H1 (cell line): ENCODE measurements at regions not wholly inside any gene's neighbourhood (a gene's known extent, or its start where the extent isn't known, plus 50 kb on each side); places are given as distances from the start of the nearest gene placed in this dataset.

Experiments
- CHD2 ChIP-seq: IDR thresholded peaks from 2 replicates; pipeline ENCODE4 v1.6.1; 2012; ENCODE audit warnings: low read length, improper control_type of control experiment
- CHD7 ChIP-seq: fragments of 300-600 bp; sonication (generic); IDR thresholded peaks from 2 replicates; pipeline ENCODE4 v1.7.1; 2012; ENCODE audit warnings: low read length, moderate library complexity, mild to moderate bottlenecking, inconsistent platforms; ENCODE audit not compliant: insufficient replicate concordance
- CTBP2 ChIP-seq: IDR thresholded peaks from 2 replicates; pipeline ENCODE4 v1.7.0; 2011; ENCODE audit warnings: borderline replicate concordance, mild to moderate bottlenecking, moderate library complexity, mixed read lengths, low read length; ENCODE audit not compliant: insufficient read depth, insufficient read length
- EP300 ChIP-seq, 2 experiments: IDR thresholded peaks; 1 replicate in 1 of 2; 2 replicates in 1 of 2; pipeline ENCODE4 v1.6.1; 2011 to 2012; ENCODE audit warnings: low read depth in 2 of 2, low read length in 2 of 2, mild to moderate bottlenecking in 2 of 2, borderline replicate concordance in 1 of 2, inconsistent platforms in 1 of 2, moderate library complexity in 1 of 2
- EZH2 ChIP-seq: fragments of 200-600 bp; sonication (generic); IDR thresholded peaks from 2 replicates; pipeline ENCODE4 v1.7.1; 2012; ENCODE audit warnings: low read depth, mild to moderate bottlenecking, moderate library complexity, low read length, inconsistent platforms; ENCODE audit not compliant: severe bottlenecking
- KDM4A ChIP-seq: IDR thresholded peaks from one replicate; pipeline ENCODE4 v1.7.1; 2012; ENCODE audit warnings: low read depth, mild to moderate bottlenecking, moderate library complexity, low read length, inconsistent platforms; ENCODE audit not compliant: severe bottlenecking
- KDM5A ChIP-seq: fragments of 200-600 bp; IDR thresholded peaks from 2 replicates; pipeline ENCODE4 v1.7.1; 2012; ENCODE audit warnings: mild to moderate bottlenecking, low read length, inconsistent platforms, mixed read lengths
- POLR2A ChIP-seq, 2 experiments: IDR thresholded peaks; 1 replicate in 1 of 2; 2 replicates in 1 of 2; pipeline ENCODE4 v1.6.1; 2011; ENCODE audit warnings: low read depth in 2 of 2, low read length in 2 of 2, mild to moderate bottlenecking in 2 of 2; ENCODE audit errors: control extremely low read depth in 1 of 2
- RFX5 ChIP-seq: IDR thresholded peaks from 2 replicates; pipeline ENCODE4 v1.6.1; 2011; ENCODE audit warnings: low read depth, low read length, improper control_type of control experiment, borderline replicate concordance
- SAP30 ChIP-seq: fragments of 300-600 bp; sonication (generic); IDR thresholded peaks from 2 replicates; pipeline ENCODE4 v1.7.1; 2012; ENCODE audit warnings: low read length, moderate library complexity, mild to moderate bottlenecking, inconsistent platforms; ENCODE audit not compliant: insufficient read depth, insufficient replicate concordance
- TAF1 ChIP-seq: IDR thresholded peaks from 2 replicates; pipeline ENCODE4 v1.6.1; 2011; ENCODE audit warnings: mild to moderate bottlenecking, low read depth, low read length
- YY1 ChIP-seq: IDR thresholded peaks from 2 replicates; pipeline ENCODE4 v1.6.1; 2011; ENCODE audit warnings: low read depth, mild to moderate bottlenecking, low read length

GRCh38 chr2:30339071-30339470 is 107.7 kb downstream of the LBH start (continued):
- TF ChIP-seq CHD7 (no peak), EZH2 (no peak), SAP30 (no peak), EP300 (IDR thresholded peaks at IDR 0.05; ENCODE audit: borderline replicate concordance in 1 of 2, low read depth in 2 of 2, low read length in 2 of 2) (no peak), POLR2A (IDR thresholded peaks at IDR 0.05; ENCODE audit: control extremely low read depth in 1 of 2, low read depth in 2 of 2, low read length in 2 of 2) (no peak), YY1 (no peak), KDM5A (no peak), KDM4A (no peak), RFX5 (no peak), TAF1 (no peak), CTBP2 (no peak), CHD2 (no peak)
